ENCODE measurements at regions not wholly inside any gene's neighbourhood (a gene's known extent, or its start where the extent isn't known, plus 50 kb on each side); places are given as distances from the start of the nearest gene placed in this dataset.

DNA sequence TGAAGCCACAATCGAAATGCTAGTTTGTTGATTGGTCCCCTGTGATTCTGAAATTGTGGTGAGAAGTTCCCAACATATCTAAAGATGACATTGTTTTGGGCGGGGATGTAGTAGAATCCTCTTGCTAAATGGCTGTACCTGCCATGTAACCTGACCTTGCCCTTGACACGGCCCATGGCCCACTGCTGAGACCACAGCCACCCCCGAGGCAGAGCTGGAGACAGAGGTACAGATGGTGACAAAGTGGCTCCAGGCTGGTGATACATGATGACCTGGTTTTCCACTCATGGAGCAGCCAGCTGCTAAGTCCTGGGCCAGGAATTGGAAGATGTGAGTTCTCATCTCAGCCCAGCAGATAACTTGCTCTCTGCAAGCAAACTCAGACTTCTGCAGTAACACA is 226.5 kb downstream of the FOXD2 start:
- TF ChIP-seq EZH2 (IDR thresholded peaks at IDR 0.05; ENCODE audit: low read depth) (no peak), CTCF (conservative IDR thresholded peaks at IDR 0.05) (no peak)
